NCI-H2171 treated with DMSO at 0.1 percent for 48 hours (cell line): ENCODE measurements at regions not wholly inside any gene's neighbourhood (a gene's known extent, or its start where the extent isn't known, plus 50 kb on each side); places are given as distances from the start of the nearest gene placed in this dataset.
"Not testable (repeated sequence)": the region's sequence is repeated elsewhere in the genome, so short reads cannot be mapped to it uniquely, and the experiment has no call there.

ENCODE experiments used
- DNase-seq: peaks from one replicate; lab custom pipeline; 2025; lab: John Stamatoyannopoulos, UW

DNA sequence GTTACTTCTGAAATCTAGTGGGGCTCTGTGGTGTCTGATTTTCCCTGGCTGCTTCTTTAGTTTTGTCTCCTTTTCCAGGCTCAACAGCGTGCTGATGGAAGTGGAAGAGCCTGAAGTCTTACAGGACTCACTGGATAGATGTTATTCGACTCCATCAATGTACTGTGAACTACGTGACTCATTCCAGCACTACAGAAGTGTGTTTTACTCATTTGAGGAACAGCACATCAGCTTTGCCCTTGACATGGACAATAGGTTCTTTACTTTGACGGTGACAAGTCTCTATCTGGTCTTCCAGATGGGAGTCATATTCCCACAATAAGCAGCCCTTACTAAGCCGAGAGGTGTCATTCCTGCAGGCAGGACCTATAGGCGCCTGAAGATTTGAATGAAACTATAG lies 51.1 kb downstream of the NBPF8 start:
- not testable (repeated sequence) for DNase-seq

DNA sequence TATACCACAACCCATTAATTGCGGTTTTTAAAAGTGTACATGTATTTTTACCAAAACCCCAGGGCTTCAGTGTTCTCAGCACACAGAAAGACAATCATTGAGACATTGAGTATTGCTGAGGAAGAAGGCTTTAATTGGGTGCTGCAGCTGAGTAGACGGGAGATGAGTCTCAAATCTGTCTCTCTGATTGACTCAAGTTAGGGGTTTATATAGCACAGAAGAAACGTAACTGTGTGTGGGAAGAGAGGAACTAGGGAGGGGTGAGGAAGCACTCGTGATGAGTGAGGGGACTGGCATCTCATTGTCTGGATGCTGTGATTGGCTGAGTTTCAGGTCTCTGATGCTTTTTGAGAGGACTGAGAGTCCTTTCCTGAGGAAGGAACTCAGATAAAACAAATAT lies 62.8 kb downstream of the NBPF8 start:
- not testable (repeated sequence) for DNase-seq

DNA sequence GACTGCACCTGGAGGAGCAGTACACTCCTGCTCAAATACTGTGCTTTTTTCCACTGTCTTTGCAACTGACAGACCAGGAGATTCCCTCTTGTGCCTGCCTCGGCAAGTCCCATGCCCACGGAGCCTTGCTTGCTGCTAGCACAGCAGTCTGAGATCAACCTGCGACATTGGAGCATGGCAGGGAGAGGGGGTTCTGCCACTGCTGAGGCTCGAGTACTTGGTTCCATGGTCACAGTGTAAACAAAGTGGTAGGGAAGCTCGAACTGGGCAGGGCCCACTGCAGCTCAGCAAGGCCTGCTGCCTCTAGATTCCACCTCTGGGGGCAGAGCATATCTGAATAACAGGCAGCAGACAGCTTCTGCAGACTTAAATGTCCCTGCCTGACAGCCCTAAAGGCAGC lies 63.6 kb downstream of the NBPF8 start:
- not testable (repeated sequence) for DNase-seq

DNA sequence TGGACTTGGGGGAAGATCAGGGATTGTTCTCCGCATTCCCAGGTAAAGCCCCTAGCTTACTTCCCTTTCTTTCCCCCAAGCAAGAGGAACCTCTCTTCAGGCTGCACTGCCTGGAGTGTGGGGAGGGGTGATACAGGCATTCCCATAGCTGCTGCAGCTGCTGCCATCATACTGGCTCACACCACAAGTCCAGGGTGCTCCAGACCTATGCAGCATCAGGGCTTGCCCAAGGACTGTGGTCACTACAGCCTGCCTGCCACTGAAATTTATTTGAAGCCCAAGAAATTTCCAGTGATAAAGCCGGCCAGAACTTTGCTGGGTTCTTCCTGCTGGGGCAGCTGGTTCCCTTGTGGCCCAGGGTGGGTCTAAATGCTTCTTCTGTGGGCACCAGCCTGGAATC lies 72.7 kb downstream of the NBPF8 start:
- not testable (repeated sequence) for DNase-seq

DNA sequence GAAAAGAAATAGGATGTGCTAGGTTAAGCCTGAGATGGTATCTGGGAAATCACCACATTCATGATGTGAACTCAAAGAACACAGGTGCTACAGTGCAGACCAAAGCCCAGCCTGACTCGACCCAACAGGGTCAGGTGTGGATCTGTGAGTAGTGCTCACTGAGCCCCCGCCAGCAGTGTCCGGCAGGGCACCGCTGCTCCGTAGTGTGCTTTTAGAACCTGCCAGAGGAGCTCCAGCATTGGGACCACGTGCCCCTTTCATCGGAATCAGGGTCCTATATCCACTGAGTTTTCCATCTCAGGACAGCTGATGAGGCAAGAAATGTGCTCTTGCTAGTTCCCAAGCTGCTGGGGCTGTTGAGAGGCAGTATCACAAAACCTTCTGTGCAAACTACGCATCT lies 74.4 kb downstream of the NBPF8 start:
- DNase-seq = not testable (repeated sequence)

DNA sequence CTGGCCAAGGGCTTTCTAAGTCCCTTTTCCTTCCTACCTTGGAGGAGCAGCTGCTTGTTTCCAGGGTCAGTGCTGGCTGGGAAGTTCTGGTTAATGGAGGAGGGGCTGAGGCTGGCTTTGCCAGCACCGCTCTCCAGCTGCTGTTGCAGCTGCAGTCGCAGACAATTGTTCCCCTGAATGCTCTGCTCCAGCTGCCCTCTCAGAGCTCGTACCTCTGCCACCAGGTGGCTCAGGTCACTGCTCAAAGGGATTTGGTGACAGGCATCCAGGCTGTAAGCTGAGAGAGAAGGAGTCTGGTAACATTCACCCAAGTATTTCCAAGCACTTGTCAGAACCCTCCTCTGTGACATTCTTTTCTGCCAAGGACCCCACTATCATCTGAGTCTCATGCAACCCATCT lies 82.3 kb downstream of the NBPF8 start:
- not testable (repeated sequence) for DNase-seq

DNA sequence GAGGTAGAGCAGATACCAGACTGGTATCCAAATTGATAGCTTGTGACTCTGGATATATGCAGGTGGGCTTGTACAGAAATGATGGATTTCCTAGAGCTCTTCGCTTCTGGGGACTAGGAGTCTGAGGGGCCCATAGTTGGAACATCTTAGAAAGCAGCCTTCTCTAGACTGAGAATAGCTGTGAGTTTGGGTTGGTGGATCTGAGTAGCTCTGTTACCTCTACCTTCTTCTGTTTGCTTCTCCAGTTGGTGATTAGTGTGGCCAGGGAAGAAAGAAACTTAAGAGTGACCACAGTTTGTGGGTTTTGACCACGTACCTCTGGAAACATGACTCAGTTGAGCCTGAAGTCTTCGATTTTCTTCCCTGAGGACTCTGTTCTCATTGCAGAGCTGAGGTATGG lies 88.4 kb downstream of the NBPF8 start:
- not testable (repeated sequence) for DNase-seq

DNA sequence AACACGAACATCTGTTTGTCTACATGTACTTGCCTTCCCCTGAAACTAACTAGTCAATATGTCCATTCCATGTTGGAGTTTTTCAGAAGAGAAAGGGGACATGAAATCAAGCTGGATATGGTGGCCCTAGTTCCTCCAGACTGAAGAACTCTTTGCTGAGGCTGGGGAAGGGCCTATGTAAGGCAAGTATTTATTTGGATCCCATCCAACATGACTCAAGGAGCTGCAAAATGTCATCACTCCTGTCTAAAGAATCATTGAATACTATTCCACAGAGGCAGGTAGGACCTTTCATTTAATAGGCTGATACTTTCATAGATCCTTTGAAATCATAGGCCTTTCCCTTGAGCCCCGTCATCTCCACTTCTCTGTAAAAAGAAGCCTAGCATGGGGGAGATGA lies 91.5 kb downstream of the NBPF8 start:
- not testable (repeated sequence) for DNase-seq

DNA sequence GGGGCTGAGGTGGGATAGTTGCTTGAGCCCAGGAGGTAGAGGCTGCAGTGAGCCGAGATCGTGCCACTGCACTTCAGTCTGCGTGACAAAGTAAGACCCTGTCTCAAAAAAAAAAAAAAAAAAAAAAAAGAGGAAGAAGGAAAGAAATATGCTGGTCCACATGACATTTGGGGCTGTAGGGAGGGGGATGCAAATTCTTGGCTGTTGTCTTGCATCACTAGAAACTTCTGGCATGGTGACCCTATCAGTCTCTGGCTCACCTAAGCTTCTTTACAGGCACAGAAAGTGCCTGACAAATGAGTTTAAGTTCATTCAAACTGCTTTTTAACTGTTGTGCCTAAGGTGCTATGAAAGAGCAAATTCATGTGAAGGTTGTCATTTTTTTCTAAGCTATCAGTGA lies 93.5 kb downstream of the NBPF8 start:
- not testable (repeated sequence) for DNase-seq

DNA sequence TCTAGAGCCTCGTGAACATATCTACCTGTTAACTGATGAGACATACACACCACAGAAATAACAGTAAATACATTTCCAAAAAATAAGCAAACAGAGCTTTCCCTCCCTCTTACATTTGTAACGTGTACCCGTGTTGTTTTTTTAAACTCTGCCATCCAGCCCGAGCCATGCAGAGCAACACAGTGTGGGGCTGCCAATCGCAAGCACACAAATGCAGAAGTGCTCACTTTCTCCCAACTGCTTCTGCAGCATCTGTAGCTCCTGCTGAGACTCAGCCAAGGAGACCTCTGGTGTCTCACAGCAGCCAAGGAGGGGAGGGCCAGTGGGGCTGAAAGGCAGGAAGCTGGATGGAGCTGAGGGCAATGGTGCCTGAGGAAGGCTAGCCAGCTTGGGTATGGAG lies 94.4 kb downstream of the NBPF8 start:
- DNase-seq = not testable (repeated sequence)

DNA sequence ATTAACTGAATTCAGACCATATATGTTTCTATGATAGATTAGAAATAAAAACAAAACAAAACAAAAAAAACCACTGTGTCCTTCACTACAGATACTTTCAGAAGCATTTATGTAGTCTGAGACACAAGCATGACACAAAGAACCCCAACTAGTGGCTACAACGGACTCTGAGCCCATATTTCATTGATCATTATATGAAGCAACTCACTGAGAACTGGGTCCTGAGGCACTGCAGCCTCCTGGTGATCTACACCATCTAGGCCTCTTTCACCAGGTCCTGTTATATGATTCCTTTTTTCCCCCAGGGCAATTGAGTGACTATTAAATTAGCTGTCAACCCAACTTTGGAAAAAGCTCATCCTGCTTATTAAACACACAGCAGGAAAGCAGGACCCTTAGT lies 98.3 kb downstream of the NBPF8 start:
- DNase-seq = not testable (repeated sequence)

DNA sequence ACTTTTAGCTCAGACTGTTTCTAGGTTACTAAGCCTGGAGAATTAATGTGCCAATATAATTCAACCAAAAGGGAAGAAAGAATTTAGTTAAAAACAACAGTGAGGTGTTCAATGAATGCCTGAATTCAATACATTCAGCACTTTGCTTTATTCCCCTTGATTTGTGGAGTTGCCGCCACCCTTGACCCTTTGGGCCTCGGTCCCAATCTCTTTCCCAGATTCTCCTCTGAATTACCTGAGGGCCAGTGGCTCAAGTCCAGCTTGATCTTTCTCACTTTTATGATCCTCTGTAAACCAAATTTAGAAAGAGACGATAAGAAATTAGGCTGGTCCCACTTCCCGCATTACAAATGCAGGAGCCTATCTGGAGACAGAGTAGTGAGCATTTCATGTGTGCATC lies 98.7 kb downstream of the NBPF8 start:
- not testable (repeated sequence) for DNase-seq

DNA sequence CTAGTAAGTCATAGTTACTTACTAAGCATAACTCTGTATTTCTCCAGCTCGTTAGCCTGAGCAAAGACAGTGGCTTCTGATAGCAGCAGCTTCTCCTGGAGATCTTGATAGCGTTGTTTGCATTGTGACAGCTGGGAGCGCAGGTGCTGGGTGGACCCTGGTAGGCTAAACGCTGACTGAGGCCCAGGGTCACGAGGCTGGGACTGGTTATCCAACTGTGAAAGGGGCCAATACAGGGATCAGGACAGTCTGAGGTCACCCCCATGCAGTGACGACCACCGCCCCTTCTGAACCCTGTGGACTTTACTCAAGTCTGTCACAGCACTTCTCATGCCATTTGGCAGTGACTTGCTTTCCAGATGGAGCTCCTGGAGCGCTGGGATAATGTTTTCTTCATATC lies 104.4 kb downstream of the NBPF8 start:
- DNase-seq = not testable (repeated sequence)

DNA sequence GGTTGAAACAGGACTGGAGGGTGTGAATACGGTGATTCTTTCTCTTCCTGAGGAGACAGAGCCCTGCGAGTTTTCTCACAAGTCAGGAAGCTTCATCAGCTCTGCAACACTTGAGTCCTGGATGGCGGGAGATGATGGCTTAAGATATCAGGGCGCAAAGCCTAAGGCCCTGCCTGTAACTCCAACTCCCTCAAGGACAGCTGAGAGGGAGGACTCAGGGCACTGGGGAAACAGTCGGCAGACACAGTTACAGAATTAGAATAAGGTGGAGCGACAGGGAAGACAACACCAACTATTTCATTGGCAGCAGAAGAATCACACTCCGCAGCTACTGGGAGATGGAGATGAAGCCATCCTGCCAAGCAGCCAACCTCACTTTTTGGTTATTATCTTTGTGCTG lies 109.6 kb downstream of the NBPF8 start:
- not testable (repeated sequence) for DNase-seq

DNA sequence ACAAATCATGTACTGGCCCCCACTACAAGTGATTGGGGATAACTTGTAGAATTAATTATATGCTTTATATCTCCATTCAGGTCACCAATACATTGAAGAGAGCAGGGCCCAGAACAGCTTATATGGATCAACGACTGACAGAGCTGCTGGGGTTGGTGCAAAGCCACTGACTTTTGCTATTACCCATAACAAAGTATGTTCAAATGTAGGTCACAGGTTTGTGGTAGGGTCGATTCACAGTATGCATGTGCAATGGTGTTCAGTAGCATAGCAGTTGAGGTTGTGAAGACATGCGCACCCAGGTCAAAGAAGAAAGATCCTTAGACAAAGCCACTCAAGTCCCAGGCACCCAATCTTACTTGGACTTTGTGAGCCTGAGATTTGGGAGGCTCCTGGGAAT lies 110.6 kb downstream of the NBPF8 start:
- not testable (repeated sequence) for DNase-seq

DNA sequence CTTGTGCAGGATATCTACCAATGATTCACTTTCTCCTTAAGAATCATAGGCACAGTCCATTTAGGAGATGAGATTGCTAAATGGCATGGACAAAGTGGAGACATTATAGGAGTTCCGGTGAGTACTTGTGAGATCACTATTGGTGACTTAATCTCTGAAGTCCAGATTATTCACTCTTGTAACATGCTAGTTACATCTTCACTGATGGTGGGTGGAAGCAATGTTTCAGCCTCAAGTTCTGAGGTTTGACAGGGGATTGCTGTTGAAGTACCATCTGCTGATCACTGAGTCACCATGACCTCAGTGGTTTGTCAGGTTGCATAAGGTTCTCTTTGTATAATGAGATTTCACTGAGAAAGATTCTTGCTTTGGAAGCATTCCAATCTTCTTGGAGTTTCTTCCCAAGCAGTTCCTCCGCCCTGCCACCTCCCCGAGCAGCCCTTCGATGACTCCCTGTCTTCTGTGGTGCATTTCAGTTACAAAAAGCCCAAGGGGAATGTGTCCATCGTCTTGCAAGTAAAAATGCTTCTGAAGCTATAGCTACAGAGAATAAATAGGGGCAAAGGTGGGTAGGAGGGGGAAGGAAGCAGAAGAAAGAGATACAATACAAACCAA lies 114.7 kb downstream of the NBPF8 start:
- DNase-seq = not testable (repeated sequence)

DNA sequence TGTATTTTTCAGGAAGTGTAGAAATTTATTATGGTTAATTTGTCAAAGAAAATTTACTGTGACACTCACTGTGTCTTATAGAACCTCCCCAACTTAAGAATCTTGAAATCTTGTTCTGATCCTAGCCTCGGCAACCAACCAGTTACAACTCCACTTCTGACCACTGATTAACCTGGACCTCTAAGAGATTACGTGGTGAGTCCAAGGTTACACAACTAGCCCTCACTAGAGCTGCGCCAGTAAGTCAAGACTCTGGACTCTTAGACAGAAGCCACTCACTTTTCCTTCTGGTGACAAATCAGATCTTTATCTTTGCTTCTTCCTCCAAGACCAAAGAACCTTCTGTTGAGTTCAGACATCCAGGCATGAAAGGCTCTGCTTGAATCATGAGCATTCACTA lies 116.6 kb downstream of the NBPF8 start:
- not testable (repeated sequence) for DNase-seq

DNA sequence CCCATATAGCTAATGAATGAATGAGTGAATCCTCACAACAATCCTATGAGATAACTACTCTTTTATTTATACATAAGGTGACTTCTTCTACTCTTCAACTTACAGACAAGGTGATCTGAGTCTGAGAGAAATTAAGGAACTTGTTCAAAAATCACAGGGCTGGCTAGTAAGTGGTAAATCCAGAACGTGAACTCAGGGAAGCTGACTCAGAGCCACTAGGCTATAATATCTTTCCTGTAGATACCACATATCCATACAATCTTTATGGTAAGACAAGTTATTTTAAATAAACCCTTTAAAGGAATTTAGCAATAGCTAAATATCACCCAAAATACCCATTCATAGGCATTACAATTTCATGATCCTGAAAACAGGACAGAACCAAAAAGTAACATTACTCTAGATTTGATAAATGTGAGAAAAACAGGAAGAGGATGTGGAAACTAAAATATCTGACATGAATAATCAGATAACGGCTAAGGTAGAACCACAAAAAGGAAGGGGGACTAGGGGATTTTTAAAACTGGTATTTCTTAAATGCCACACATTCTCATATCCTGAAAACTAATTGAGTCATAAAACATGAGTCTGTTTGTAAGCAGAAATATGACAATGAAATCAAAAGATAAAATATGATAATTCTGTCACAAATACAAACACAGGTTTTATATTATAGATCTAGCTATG lies 119.7 kb downstream of the NBPF8 start:
- DNase-seq = not testable (repeated sequence)

DNA sequence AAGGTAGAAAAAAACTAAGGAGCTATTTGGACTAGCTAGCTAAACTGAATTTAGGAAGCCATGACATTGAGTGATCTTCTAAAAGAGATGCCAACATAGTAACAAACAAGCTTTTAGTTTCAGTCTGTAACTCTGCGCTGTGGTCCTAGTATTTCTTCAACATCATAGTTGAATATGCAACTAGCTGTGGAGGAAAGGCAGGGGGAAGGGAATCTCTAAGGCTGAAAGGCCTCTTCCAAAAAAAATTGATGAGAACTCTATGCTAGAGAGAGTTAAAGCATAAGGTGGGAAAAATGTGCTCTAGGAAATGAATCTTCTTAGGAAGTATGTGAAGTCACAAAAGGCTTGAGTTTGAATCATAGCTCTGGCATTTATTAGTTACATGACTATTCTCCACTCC lies 120.2 kb downstream of the NBPF8 start:
- DNase-seq = not testable (repeated sequence)

DNA sequence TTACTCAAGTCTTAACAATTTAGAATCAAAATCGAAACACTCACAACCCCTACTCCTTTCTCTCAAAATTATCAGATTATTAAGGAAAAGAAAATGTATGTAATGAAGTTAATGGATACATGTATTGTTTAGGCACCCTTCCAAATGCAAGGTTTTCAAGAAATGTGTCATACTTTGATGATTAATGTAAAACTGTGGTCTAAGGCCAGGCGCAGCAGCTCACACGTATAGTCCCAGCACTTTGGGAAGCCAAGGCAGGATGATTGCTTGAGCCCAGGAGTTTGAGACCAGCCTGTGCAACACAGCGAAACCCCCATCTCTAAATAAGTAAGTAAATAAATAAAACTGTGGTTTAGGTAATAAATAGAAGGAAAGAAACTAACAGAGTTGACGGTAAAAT lies 126.6 kb downstream of the NBPF8 start:
- DNase-seq = not testable (repeated sequence)

DNA sequence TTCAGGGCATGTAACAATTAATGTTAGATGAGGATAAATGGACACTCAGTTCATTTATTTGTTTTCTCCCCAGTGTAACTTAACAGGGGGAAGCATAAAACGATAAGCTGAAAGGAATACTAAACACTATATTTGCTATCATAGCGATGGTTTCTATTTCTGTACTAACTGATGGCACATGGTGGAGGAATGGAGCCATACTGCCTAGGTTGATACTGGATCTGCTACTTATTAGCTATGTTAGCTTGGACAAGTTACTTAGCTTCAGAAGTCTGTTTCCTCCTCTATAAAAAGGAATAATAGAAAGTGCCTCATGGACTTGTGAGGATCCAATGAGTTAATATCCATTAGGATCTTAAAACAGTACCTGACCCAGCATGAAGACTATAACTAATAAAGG lies 127.5 kb downstream of the NBPF8 start:
- not testable (repeated sequence) for DNase-seq

DNA sequence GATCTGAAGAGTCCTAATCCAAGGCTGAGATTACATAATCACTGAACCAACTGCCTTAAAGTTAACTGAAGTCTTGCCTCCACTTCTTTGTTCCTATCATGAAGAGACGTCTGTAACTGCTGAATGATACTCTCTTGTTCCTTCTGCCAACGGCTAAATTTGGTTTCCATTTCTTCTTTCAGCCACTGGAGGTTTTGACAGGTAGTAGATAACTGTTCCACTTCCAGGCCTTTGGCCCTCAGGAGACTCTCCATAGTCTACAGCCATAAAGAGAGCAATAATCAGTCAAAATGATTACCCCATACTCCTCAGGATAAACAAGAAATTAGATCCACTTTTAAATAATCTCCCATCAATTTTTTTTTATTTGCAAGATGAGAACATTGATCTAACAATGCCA lies 128.1 kb downstream of the NBPF8 start:
- not testable (repeated sequence) for DNase-seq

DNA sequence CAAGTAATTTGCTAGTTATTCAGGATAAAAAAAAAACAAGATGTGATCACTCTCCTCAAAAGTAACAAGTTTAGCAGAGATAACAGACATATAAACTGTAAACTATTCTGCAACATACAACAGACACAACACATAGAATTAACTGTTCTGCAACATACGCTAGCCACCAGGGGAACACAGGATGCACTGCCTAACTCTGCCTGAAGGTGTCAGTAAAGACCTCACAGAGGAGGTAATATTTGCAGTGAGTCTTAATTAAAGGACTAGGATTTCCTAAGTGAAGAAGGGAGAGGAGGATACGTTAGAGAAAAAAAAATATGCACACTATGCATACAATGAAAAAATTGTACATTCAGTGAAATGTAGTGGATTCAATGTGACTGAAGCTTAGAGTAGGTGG lies 129.6 kb downstream of the NBPF8 start:
- not testable (repeated sequence) for DNase-seq

DNA sequence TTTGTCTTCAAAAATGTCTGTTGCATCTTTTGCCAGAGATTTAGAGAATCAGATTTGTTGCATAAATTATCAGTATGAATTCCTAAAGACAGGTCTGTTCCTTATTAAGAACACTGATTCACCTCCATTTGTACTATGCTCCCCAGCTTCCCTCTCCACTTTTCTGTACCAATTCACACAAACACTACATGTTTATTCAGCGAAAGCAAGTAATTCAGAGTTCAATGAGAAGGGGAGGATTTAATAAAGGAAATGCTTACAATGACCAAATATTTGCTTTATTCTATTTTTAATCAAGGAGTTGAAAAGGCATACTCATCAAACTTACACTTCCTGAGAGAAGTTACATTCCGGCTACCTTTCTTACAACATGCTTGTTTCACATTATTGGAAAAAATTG lies 135.5 kb downstream of the NBPF8 start:
- not testable (repeated sequence) for DNase-seq
